ENCODE measurements at regions not wholly inside any gene's neighbourhood (a gene's known extent, or its start where the extent isn't known, plus 50 kb on each side); places are given as distances from the start of the nearest gene placed in this dataset.

DNA sequence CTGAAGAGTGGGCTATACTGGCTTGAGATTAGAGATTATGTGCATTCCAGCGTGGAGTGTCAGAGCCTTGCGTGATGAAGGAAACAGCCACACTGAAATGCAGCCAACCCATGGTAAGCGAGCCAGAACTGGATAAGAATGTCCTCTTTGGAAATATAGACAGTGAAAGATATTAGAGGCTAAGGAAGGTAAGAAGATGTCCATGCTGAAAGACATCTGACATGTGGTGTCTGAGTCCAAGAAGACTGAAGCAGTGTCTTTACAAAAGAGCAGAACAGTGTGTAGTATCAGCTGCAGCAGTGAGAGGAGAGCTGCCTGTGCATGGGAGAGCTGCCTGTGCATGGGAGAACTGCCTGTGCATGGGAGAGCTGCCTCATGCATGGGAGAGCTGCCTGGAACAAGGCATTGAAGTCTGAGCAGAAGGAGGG is 672.2 kb downstream of the DIPK2A start:
- intact Hi-C loops (cut with DNase I; ENCODE audit: low total_unique reads): no loop called here
- 20 to 41% methylated on average over 3 of the region's 3 CpGs for WGBS, 2 donors
- no peak overlapping the region for H3K4me3 ChIP-seq (ENCODE audit: low read depth, poor library complexity, severe bottlenecking)
- no peak for DNase-seq (ENCODE audit: low spot score in 2 of 2)
- no peak for TF ChIP-seq POLR2A (IDR thresholded peaks at IDR 0.05)
- TF ChIP-seq, protein P1, sequence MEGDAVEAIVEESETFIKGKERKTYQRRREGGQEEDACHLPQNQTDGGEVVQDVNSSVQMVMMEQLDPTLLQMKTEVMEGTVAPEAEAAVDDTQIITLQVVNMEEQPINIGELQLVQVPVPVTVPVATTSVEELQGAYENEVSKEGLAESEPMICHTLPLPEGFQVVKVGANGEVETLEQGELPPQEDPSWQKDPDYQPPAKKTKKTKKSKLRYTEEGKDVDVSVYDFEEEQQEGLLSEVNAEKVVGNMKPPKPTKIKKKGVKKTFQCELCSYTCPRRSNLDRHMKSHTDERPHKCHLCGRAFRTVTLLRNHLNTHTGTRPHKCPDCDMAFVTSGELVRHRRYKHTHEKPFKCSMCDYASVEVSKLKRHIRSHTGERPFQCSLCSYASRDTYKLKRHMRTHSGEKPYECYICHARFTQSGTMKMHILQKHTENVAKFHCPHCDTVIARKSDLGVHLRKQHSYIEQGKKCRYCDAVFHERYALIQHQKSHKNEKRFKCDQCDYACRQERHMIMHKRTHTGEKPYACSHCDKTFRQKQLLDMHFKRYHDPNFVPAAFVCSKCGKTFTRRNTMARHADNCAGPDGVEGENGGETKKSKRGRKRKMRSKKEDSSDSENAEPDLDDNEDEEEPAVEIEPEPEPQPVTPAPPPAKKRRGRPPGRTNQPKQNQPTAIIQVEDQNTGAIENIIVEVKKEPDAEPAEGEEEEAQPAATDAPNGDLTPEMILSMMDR (IDR thresholded peaks at IDR 0.05): no peak

DNA sequence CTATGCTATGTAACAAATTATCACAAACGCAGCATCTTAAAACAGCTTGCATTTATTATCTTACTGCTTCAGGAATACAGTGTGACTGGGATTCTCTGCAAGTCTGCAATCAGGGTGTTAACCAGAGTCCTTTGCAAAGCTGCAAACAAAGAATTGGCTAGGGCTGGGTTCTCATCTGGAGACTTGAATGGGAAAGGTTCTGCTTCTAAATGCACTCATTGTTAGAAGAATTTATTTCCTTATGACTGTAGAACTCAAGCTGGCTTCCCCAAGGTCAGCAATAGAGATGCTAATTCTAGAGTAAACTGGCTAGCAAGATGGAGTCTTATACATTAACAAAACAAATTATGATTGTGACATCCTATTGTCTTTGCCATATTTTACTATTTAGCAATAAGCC is 673.7 kb downstream of the DIPK2A start:
- intact Hi-C loops (cut with DNase I; ENCODE audit: low total_unique reads): no loop called here
- no peak overlapping the region for H3K4me3 ChIP-seq (ENCODE audit: low read depth, poor library complexity, severe bottlenecking)
- TF ChIP-seq POLR2A (IDR thresholded peaks at IDR 0.05): no peak
- TF ChIP-seq, protein P1 (IDR thresholded peaks at IDR 0.05): no peak
- DNase-seq (ENCODE audit: low spot score in 2 of 2): no peak
- 75 to 82% methylated on average over 1 of the region's 1 CpG for WGBS, 2 donors

DNA sequence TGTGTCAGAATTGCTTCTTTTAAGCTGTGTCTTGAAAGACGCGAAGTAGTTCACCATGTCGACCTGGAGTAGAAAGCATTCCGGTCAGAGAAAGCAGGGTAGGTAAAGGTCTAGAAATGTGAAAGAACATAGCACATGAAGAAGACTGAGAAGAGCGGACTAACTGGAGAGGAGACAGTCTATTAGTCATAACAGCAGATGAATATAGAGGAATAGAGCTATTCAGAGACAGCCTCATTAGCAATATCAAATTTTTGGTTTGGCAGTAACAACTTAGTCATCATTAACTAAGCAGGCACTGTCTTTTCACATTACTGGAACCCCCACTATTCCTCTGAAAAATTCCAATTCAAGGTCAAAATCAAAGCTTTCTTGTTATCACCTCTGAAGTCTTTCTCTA is 678.8 kb downstream of the DIPK2A start:
- no peak overlapping the region for H3K4me3 ChIP-seq (ENCODE audit: low read depth, poor library complexity, severe bottlenecking)
- TF ChIP-seq, protein P1 (IDR thresholded peaks at IDR 0.05): no peak
- no peak for TF ChIP-seq POLR2A (IDR thresholded peaks at IDR 0.05)
- intact Hi-C loops (cut with DNase I; ENCODE audit: low total_unique reads): no loop called here
- WGBS, 2 donors: 95 to 96% methylated on average over 5 of the region's 5 CpGs
- DNase-seq (ENCODE audit: low spot score in 2 of 2): no peak

DNA sequence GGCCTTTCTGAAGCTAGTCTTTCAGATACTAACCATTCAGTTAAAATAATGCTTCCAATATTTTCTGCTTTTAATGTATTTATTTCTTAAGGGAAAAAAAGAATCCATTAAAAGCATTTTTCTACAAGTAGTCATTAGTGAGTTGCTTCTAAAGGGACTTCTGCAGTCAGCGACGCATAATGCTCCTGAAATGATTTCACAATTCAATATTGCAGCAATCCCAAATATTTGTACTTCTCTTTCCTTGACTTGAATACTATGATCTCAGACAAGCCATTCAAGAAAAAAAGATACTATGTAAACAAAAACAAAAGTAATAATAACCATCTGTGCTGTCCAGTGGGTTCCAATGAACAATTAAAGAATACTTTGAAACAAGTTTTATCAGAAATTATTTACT is 681.0 kb downstream of the DIPK2A start:
- intact Hi-C loops (cut with DNase I; ENCODE audit: low total_unique reads): no loop called here
- TF ChIP-seq, protein P1 (IDR thresholded peaks at IDR 0.05): no peak
- TF ChIP-seq POLR2A (IDR thresholded peaks at IDR 0.05): no peak
- DNase-seq (ENCODE audit: low spot score in 2 of 2): no peak
- H3K4me3 ChIP-seq (ENCODE audit: low read depth, poor library complexity, severe bottlenecking): no peak overlapping the region
- 50 to 77% methylated on average over 2 of the region's 2 CpGs for WGBS, 2 donors

DNA sequence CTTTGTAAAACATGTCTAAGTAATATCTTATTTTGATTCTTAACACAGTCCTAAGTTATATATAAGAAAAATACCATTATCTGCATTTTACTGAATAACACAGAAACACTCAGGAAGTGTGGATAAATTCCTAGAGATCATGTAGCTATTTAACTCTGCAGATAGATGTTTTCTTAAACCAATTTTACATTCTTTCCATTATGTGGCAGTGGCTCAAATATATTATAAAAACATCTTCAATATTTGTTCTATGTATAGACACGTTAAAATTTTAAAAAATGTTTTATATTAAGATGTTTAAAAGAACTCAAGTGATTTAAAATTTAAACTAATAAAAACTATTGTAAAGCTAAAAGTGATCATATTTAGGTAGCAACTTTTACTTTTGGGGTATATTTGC is 683.8 kb downstream of the DIPK2A start:
- H3K4me3 ChIP-seq (ENCODE audit: low read depth, poor library complexity, severe bottlenecking): no peak overlapping the region
- TF ChIP-seq, protein P1 (IDR thresholded peaks at IDR 0.05): no peak
- no peak for TF ChIP-seq POLR2A (IDR thresholded peaks at IDR 0.05)
- no peak for DNase-seq (ENCODE audit: low spot score in 2 of 2)
- intact Hi-C loops (cut with DNase I; ENCODE audit: low total_unique reads): no loop called here
- WGBS, 2 donors: 63 to 77% methylated on average over 1 of the region's 1 CpG

DNA sequence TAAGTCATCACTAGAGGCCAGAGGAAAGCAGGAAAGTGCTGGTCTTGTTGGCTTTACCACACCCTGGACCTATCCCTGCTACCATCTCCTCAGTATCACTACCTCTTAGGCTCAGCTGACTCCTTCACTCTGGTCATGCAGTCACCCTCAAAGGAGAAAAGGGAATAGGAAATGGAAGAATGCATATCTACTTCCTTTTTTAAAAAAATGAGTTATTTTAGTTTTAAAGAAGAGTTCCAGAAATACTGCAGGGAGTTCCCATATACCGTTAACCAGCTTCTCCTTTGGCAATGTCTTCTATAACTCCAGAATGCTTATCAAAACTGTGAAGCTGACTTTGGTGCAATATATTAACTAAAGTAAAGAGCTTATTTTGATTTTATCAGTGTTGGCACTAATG is 688.6 kb downstream of the DIPK2A start:
- TF ChIP-seq POLR2A (IDR thresholded peaks at IDR 0.05): no peak
- TF ChIP-seq, protein P1 (IDR thresholded peaks at IDR 0.05): no peak
- WGBS, 2 donors: 52 to 56% methylated on average over 1 of the region's 1 CpG
- intact Hi-C loops (cut with DNase I; ENCODE audit: low total_unique reads): no loop called here
- DNase-seq (ENCODE audit: low spot score in 2 of 2): no peak
- H3K4me3 ChIP-seq (ENCODE audit: low read depth, poor library complexity, severe bottlenecking): no peak overlapping the region

Data from lower leg skin (tissue), 4 donors.